Endothelial cell of umbilical vein (primary cell): ENCODE measurements at regions not wholly inside any gene's neighbourhood (a gene's known extent, or its start where the extent isn't known, plus 50 kb on each side); places are given as distances from the start of the nearest gene placed in this dataset.

Experiments
- BruUV-seq: library from RNA; stranded (reverse); fragments of 400-500 nt; replicated peaks from 2 replicates; lab custom pipeline; 2021; lab: Mats Ljungman, UMichigan
- CTCF ChIA-PET: fragments of 300-600, 350-600 bp; sonication (Branson Sonifier 250); formaldehyde crosslinking; loops from one replicate; lab custom pipeline; 2021; ENCODE audit warnings: antibody characterized with exemption, inconsistent platforms; lab: Charles Lee
- POLR2A ChIA-PET: fragments of 300-600, 350-600 bp; sonication (Branson Sonifier 250); formaldehyde crosslinking; loops from one replicate; lab custom pipeline; 2021; ENCODE audit warnings: antibody characterized with exemption, inconsistent platforms; lab: Charles Lee
- DNase-seq: peaks from one replicate; pipeline ENCODE4 v3.0.0-alpha.2; 2011; ENCODE audit warnings: low read depth, low spot score
- FAIRE-seq: peaks from 2 replicates; lab custom pipeline; 2011; peaks lifted over from hg19 to GRCh38; lab: Jason Lieb, UNC
- H2AFZ ChIP-seq: 2 replicates; pipeline ENCODE4 v1.6.0; 2012; ENCODE audit warnings: low read depth, low read length, control low read depth, inconsistent platforms
- H3K27ac ChIP-seq: 2 replicates; pipeline ENCODE4 v1.5.1; 2011; ENCODE audit warnings: low read depth, mild to moderate bottlenecking, control low read depth, low read length, moderate library complexity; ENCODE audit not compliant: insufficient read depth
- H3K27me3 ChIP-seq, 2 experiments: 2 replicates each; pipeline versions ENCODE4 v1.6.0 to v1.6.1; 2011; ENCODE audit warnings: low read length in 2 of 2, mixed read lengths in 1 of 2; ENCODE audit not compliant: control insufficient read depth in 2 of 2, insufficient read depth in 2 of 2
- H3K36me3 ChIP-seq, 2 experiments: 2 replicates in 1 of 2; 3 replicates in 1 of 2; pipeline ENCODE4 v1.5.1; 2011; ENCODE audit warnings: low read length in 2 of 2, mild to moderate bottlenecking in 1 of 2, moderate library complexity in 1 of 2; ENCODE audit not compliant: control insufficient read depth in 2 of 2, insufficient read depth in 2 of 2; ENCODE audit errors: extremely low read depth in 1 of 2
- H3K4me1 ChIP-seq: 3 replicates; pipeline ENCODE4 v1.5.1; 2011; ENCODE audit warnings: mild to moderate bottlenecking, low read length; ENCODE audit not compliant: control insufficient read depth, insufficient read depth; ENCODE audit errors: extremely low read depth
- H3K4me2 ChIP-seq: 2 replicates; pipeline ENCODE4 v1.6.1; 2011; ENCODE audit warnings: low read length, control low read depth, mixed read lengths; ENCODE audit not compliant: insufficient read depth
- H3K4me3 ChIP-seq, 3 experiments: fragments of 200-600 bp in 1 of 3; sonication (generic), shearing (Covaris generic) in 1 of 3; replicated peaks in 1 of 3; 2 replicates each; pipeline ENCODE4 v1.5.1; 2011 to 2016; ENCODE audit warnings: control low read depth in 3 of 3, low read length in 3 of 3, mild to moderate bottlenecking in 2 of 3, inconsistent platforms in 1 of 3, low read depth in 1 of 3, moderate library complexity in 1 of 3; ENCODE audit not compliant: insufficient read depth in 1 of 3
- H3K79me2 ChIP-seq: 2 replicates; pipeline ENCODE4 v1.6.0; 2012; ENCODE audit warnings: low read length, inconsistent platforms; ENCODE audit not compliant: control insufficient read depth, insufficient read depth
- H3K9ac ChIP-seq: replicated peaks from 2 replicates; pipeline ENCODE3; 2011; ENCODE audit warnings: low read length, control low read depth; ENCODE audit not compliant: insufficient read depth; ENCODE audit errors: extremely low read depth
- H3K9me1 ChIP-seq: replicated peaks from 3 replicates; pipeline ENCODE4 v1.6.0; 2011; ENCODE audit warnings: mild to moderate bottlenecking, low read length; ENCODE audit not compliant: control insufficient read depth, insufficient read depth; ENCODE audit errors: extremely low read depth
- H3K9me3 ChIP-seq: replicated peaks from 2 replicates; pipeline ENCODE4 v1.5.1; 2012; ENCODE audit warnings: low read length, inconsistent platforms; ENCODE audit not compliant: control insufficient read depth, insufficient read depth
- H4K20me1 ChIP-seq: replicated peaks from 2 replicates; pipeline ENCODE3; 2011; ENCODE audit warnings: mild to moderate bottlenecking, low read length; ENCODE audit not compliant: control insufficient read depth, insufficient read depth; ENCODE audit errors: extremely low read depth
- CTCF ChIP-seq, 2 donors: IDR thresholded peaks; 1 replicate in 1 of 2; 2 replicates in 1 of 2; pipeline ENCODE4 v1.5.1; 2011; ENCODE audit warnings: low read length in 2 of 2, mild to moderate bottlenecking in 2 of 2, moderate library complexity in 2 of 2, control low read depth in 1 of 2, inconsistent platforms in 1 of 2, low read depth in 1 of 2; ENCODE audit not compliant: insufficient read depth in 1 of 2; ENCODE audit errors: extremely low read depth in 1 of 2
- EZH2 ChIP-seq: IDR thresholded peaks from 2 replicates; pipeline ENCODE4 v1.6.1; 2012; ENCODE audit warnings: borderline replicate concordance, low read depth, mild to moderate bottlenecking, moderate library complexity, low read length, inconsistent platforms; ENCODE audit not compliant: severe bottlenecking
- FOS ChIP-seq: IDR thresholded peaks from 2 replicates; pipeline ENCODE4 v1.6.1; 2011; ENCODE audit warnings: mild to moderate bottlenecking, low read length, moderate library complexity, borderline replicate concordance; ENCODE audit not compliant: insufficient read depth
- GATA2 ChIP-seq: IDR thresholded peaks from 2 replicates; pipeline ENCODE4 v1.7.0; 2011; ENCODE audit warnings: low read depth, mild to moderate bottlenecking, moderate library complexity, mixed read lengths, low read length; ENCODE audit not compliant: insufficient read length, insufficient read depth
- JUN ChIP-seq: IDR thresholded peaks from 2 replicates; pipeline ENCODE4 v1.6.1; 2011; ENCODE audit warnings: borderline replicate concordance, low read depth; ENCODE audit not compliant: insufficient read length, insufficient read depth
- MAX ChIP-seq: IDR thresholded peaks from 2 replicates; pipeline ENCODE4 v1.6.1; 2011; ENCODE audit not compliant: insufficient read depth, insufficient read length
- MYC ChIP-seq: IDR thresholded peaks from one replicate; pipeline ENCODE4 v1.6.1; 2011; ENCODE audit warnings: mild to moderate bottlenecking, low read depth, low read length
- POLR2A ChIP-seq: IDR thresholded peaks from 2 replicates; pipeline ENCODE4 v1.6.1; 2012; ENCODE audit warnings: low read depth, mild to moderate bottlenecking, control low read depth, low read length
- POLR2AphosphoS5 ChIP-seq: IDR thresholded peaks from 2 replicates; pipeline ENCODE4 v1.6.1; 2012; ENCODE audit warnings: low read depth, mild to moderate bottlenecking, control low read depth, low read length, moderate library complexity; ENCODE audit not compliant: insufficient read depth
- dilution Hi-C: fragments of 300-500 bp; cut with MboI; formaldehyde crosslinking; loops from one replicate; pipeline ENCODE4 v1.15.0; 2019; ENCODE audit warnings: low sequenced_read_pairs; ENCODE audit not compliant: extremely low pct_ligation_motif_present
- intact Hi-C: fragments of 100-400 bp; cut with micrococcal nuclease; formaldehyde crosslinking; loops from one replicate; pipeline ENCODE4 v1.10.0; 2022

- no peaks in the 10 kb centered on the region for H3K9me3 ChIP-seq
- TF ChIP-seq GATA2: no peak
- TF ChIP-seq MAX: no peak
- TF ChIP-seq POLR2AphosphoS5: no peak
- TF ChIP-seq POLR2A: no peak
- TF ChIP-seq FOS: no peak
- no peak for TF ChIP-seq CTCF (IDR thresholded peaks at IDR 0.05; ENCODE audit: extremely low read depth in 1 of 2, insufficient read depth in 1 of 2, low read depth in 1 of 2, low read length in 2 of 2)
- TF ChIP-seq EZH2: no peak
- TF ChIP-seq MYC: no peak
- TF ChIP-seq JUN: no peak
- DNase-seq (no peak), FAIRE-seq (no peak)
- intact Hi-C loops (no loop called here), dilution Hi-C loops (no loop called here)
- H3K79me2 ChIP-seq: no peaks in the 10 kb centered on the region
- ChIA-PET CTCF (no interaction called here), POLR2A (no interaction called here)
- no TSS peak for BruUV-seq
- no peaks in the 10 kb centered on the region for H3K27me3 ChIP-seq
- H3K4me2 ChIP-seq: no peak overlapping the region
- no peaks in the 10 kb centered on the region for H3K4me1 ChIP-seq
- no peak overlapping the region for H3K4me3 ChIP-seq
- no peaks in the 10 kb centered on the region for H3K9me1 ChIP-seq
- no peaks in the 10 kb centered on the region for H4K20me1 ChIP-seq
- no peaks in the 10 kb centered on the region for H3K36me3 ChIP-seq
- H3K27ac ChIP-seq: no peak overlapping the region
- no peak overlapping the region for H3K9ac ChIP-seq
- H2AFZ ChIP-seq: no peak overlapping the region
Observed at GRCh38 chr3:20400281-20400680, 214.3 kb upstream of the SGO1 start.
